Stimulated activated CD4-positive, alpha-beta T cell treated with anti-CD3 and anti-CD28 coated beads, Interleukin-12 subunit alpha, Interleukin-12 subunit beta, amount 100 ng/mL, for 24 hours (primary cell): ENCODE measurements at regions not wholly inside any gene's neighbourhood (a gene's known extent, or its start where the extent isn't known, plus 50 kb on each side); places are given as distances from the start of the nearest gene placed in this dataset.

ENCODE experiments used
- DNase-seq, 2 experiments: peaks; one replicate each; pipeline ENCODE4 v3.0.0-alpha.2; 2020; ENCODE audit warnings: low read depth in 2 of 2

- DNase-seq, result no peak
Observed at GRCh38 chr2:200253639-200254038, 52.9 kb upstream of the SPATS2L start.

GRCh38 chr2:200254773-200255172 is 51.7 kb upstream of the SPATS2L start:
- DNase-seq, result no peak

- DNase-seq, result no peak
Observed at GRCh38 chr2:200255549-200255948, 50.9 kb upstream of the SPATS2L start.
